Heart right ventricle (tissue), 16 donors: ENCODE measurements at regions not wholly inside any gene's neighbourhood (a gene's known extent, or its start where the extent isn't known, plus 50 kb on each side); places are given as distances from the start of the nearest gene placed in this dataset.

Experiments
- ATAC-seq, 8 donors: fragments of 200-7000 bp; cut with Tn5 transposase; one replicate each; pipeline ENCODE4 v1.9.1; 2020; ENCODE audit warnings: mild to moderate bottlenecking in 8 of 8, moderate library complexity in 8 of 8, moderate number of reproducible peaks in 1 of 8
- DNase-seq, 2 donors: peaks; one replicate each; pipeline ENCODE4 v3.0.0-alpha.2; 2020
- H3K27ac ChIP-seq, 10 donors: fragments of 200-600 bp; sonication (generic) in 2 of 10; one replicate each; pipeline versions ENCODE4 v1.5.0 to v1.8.0; 2020 to 2022; ENCODE audit warnings: mild to moderate bottlenecking in 3 of 10
- H3K27me3 ChIP-seq, 7 donors: fragments of 200-600 bp; one replicate each; pipeline ENCODE4 v1.8.0; 2021 to 2022; ENCODE audit warnings: mild to moderate bottlenecking in 2 of 7
- H3K36me3 ChIP-seq, 9 donors: fragments of 200-600 bp; sonication (generic) in 1 of 9; one replicate each; pipeline versions ENCODE4 v1.5.0 to v1.8.0; 2020 to 2022; ENCODE audit warnings: mild to moderate bottlenecking in 2 of 9
- H3K4me1 ChIP-seq, 9 donors: fragments of 200-600 bp; sonication (generic) in 1 of 9; one replicate each; pipeline versions ENCODE4 v1.5.0 to v1.8.0; 2020 to 2022; ENCODE audit warnings: mild to moderate bottlenecking in 4 of 9
- H3K4me3 ChIP-seq, 10 donors: fragments of 200-600 bp; sonication (generic) in 2 of 10; one replicate each; pipeline versions ENCODE4 v1.5.0 to v1.8.0; 2020 to 2022; ENCODE audit warnings: mild to moderate bottlenecking in 7 of 10, moderate library complexity in 2 of 10
- H3K9me3 ChIP-seq, 11 donors: fragments of 200-600 bp in 10 of 11; sonication (generic) in 2 of 11; one replicate each; pipeline versions ENCODE4 v1.5.0 to v1.8.0; 2013 to 2022; ENCODE audit warnings: mild to moderate bottlenecking in 2 of 11, control low read depth in 1 of 11, moderate library complexity in 1 of 11
- CTCF ChIP-seq, 9 donors: fragments of 200-600 bp; sonication (generic) in 2 of 9; IDR thresholded peaks; one replicate each; pipeline versions ENCODE4 v1.5.0 to v1.8.0; 2021 to 2022; ENCODE audit warnings: antibody characterized with exemption in 9 of 9, mild to moderate bottlenecking in 5 of 9, moderate library complexity in 1 of 9
- WGBS, 2 donors: extraction: QIAGEN DNeasy Blood & Tissue Kit; methylation state at CpG; one replicate each; pipeline ENCODE4 v1.1.7; 2013; ENCODE audit warnings: inconsistent platforms in 1 of 2; 5-methylcytosine and 5-hydroxymethylcytosine counted together
- intact Hi-C, 10 donors: fragments of 100-400 bp; cut with DNase I; formaldehyde crosslinking; loops; one replicate each; pipeline versions ENCODE4 v1.11.1 to v1.14.2; 2022
- donor health status: Arrhythmogenic right ventricular cardiomyopathy.
- donor health status: ischemic (EF 13 %, LVEDD 7.1; RV severe dilation, severe dysfunction).
- donor health status: healthy with polysubstance abuse.
- donor health status: DM: no; HTN: yes; CAD: no.
- donor health status: DM: no; HTN: no; CAD: no.
- donor health status: ischemic (EF 25% LVEDD 6.9; RV normal size, moderate dysfunction).
- donor health status: ischemic (EF 25% LVEDD 5.7; RV mildly dilated, moderate dysfunction).
- donor health status: healthy.
- donor health status: DM: yes; HTN: yes; CAD: no.
- donor health status: Ischemic cardiomyopathy.
- donor health status: ischemic (EF 35%, LVEDD 5.7; RV mildly dilated, moderate dysfunction).
- donor health status: nonischemic (EF 11% LVEDD 7.7; RV severe dilation, severe dysfunction).
- donor health status: DM: yes; HTN: yes; CAD: no.
- donor health status: PGD.
- donor health status: ischemic (EF 29% LVEDD 5.4; RV normal size, mild dysfunction).
- donor health status: nonischemic (EF 23%, LVEDD 6.1; RV moderate dilation, normal function).

GRCh38 chr5:96091874-96092273 lies 130.2 kb upstream of the ELL2 start:
- intact Hi-C loops, result no loop called here
- H3K36me3 ChIP-seq, result no peaks in the 10 kb centered on the region
- no peak overlapping the region for H3K27ac ChIP-seq
- H3K27me3 ChIP-seq, result no peaks in the 10 kb centered on the region
- no peak for TF ChIP-seq CTCF (IDR thresholded peaks at IDR 0.05)
- no peak for DNase-seq
- H3K4me3 ChIP-seq, result no peak overlapping the region
- no peaks in the 10 kb centered on the region for H3K9me3 ChIP-seq
- H3K4me1 ChIP-seq, result peaks cover 0 to 18% (median 10%) of the 10 kb centered on the region in 9 donors
- 94 to 97% methylated on average over 1 of the region's 1 CpG for WGBS, 2 donors
- ATAC-seq, result no peak

GRCh38 chr5:96090215-96090614 lies 128.6 kb upstream of the ELL2 start:
- no peaks in the 10 kb centered on the region for H3K36me3 ChIP-seq
- H3K9me3 ChIP-seq, result no peaks in the 10 kb centered on the region
- DNase-seq (no peak), ATAC-seq (no peak)
- TF ChIP-seq CTCF (IDR thresholded peaks at IDR 0.05), result no peak
- H3K27me3 ChIP-seq, result no peaks in the 10 kb centered on the region
- H3K27ac ChIP-seq, result no peak overlapping the region
- peaks cover 0 to 17% (median 10%) of the 10 kb centered on the region in 9 donors for H3K4me1 ChIP-seq
- intact Hi-C loops, result no loop called here
- H3K4me3 ChIP-seq, result no peak overlapping the region
- 71 to 77% methylated on average over 1 of the region's 1 CpG for WGBS, 2 donors

- no peaks in the 10 kb centered on the region for H3K9me3 ChIP-seq
- H3K27me3 ChIP-seq, result no peaks in the 10 kb centered on the region
- DNase-seq, result no peak
- H3K4me3 ChIP-seq, result no peak overlapping the region
- H3K27ac ChIP-seq, result no peak overlapping the region
- no peak for ATAC-seq
- H3K4me1 ChIP-seq, result peaks cover 0 to 6% (median 0%) of the 10 kb centered on the region in 9 donors
- WGBS, 2 donors, result 82 to 85% methylated on average over 4 of the region's 4 CpGs
- TF ChIP-seq CTCF (IDR thresholded peaks at IDR 0.05), result no peak
- intact Hi-C loops, result no loop called here
- no peaks in the 10 kb centered on the region for H3K36me3 ChIP-seq
These were observed 127.3 kb upstream of the ELL2 start for GRCh38 chr5:96088706-96089498.

- no peak overlapping the region for H3K27ac ChIP-seq
- H3K4me1 ChIP-seq, result peaks cover 0 to 8% (median 0%) of the 10 kb centered on the region in 9 donors
- H3K4me3 ChIP-seq, result no peak overlapping the region
- H3K9me3 ChIP-seq, result no peaks in the 10 kb centered on the region
- intact Hi-C loops, result no loop called here
- 58 to 65% methylated on average over 3 of the region's 3 CpGs for WGBS, 2 donors
- TF ChIP-seq CTCF (IDR thresholded peaks at IDR 0.05), result no peak
- no peak for DNase-seq
- H3K27me3 ChIP-seq, result no peaks in the 10 kb centered on the region
- no peaks in the 10 kb centered on the region for H3K36me3 ChIP-seq
- no peak for ATAC-seq
These were observed 126.3 kb upstream of the ELL2 start for GRCh38 chr5:96087939-96088338.
